ENCODE measurements at regions not wholly inside any gene's neighbourhood (a gene's known extent, or its start where the extent isn't known, plus 50 kb on each side); places are given as distances from the start of the nearest gene placed in this dataset.

- H4K8ac ChIP-seq (ENCODE audit: low read depth in 2 of 2, low read length in 2 of 2): no peak overlapping the region
These were observed 155.2 kb downstream of the FAM43A start for GRCh38 chr3:194840661-194841514.

More at GRCh38 chr3:194840661-194841514, 155.2 kb downstream of the FAM43A start:
- Histone ChIP-seq H4K5ac (ENCODE audit: low read depth, low read length) (no peak overlapping the region), H3K18ac (ENCODE audit: low read depth, low read length) (no peak overlapping the region), H3K27ac (ENCODE audit: insufficient read depth, low read length) (no peak overlapping the region), H2BK15ac (ENCODE audit: low read depth, low read length) (no peak overlapping the region), H2AFZ (replicated peaks; ENCODE audit: low read length, poor library complexity) (no peak overlapping the region), H3K23ac (ENCODE audit: low read depth, low read length) (no peak overlapping the region), H3K14ac (replicated peaks; ENCODE audit: low read depth, low read length) (no peak overlapping the region), H4K91ac (ENCODE audit: insufficient read depth, low read depth, low read length) (no peak overlapping the region), H3K4me1 (ENCODE audit: control insufficient read depth, insufficient read depth, low read length) (no peaks in the 10 kb centered on the region), H4K20me1 (ENCODE audit: insufficient read depth, low read length) (no peaks in the 10 kb centered on the region), H3K9me1 (ENCODE audit: insufficient read depth, low read length) (no peaks in the 10 kb centered on the region), H3K9ac (ENCODE audit: low read depth, low read length) (no peak overlapping the region), H2BK120ac (ENCODE audit: low read depth, low read length) (no peak overlapping the region), H3K9me3 (ENCODE audit: control insufficient read depth, insufficient read depth, low read length) (no peaks in the 10 kb centered on the region; the same call in 1 of the 2 replicates), H3K56ac (ENCODE audit: extremely low read depth, insufficient read depth, low read length) (no peak overlapping the region), H3K79me1 (ENCODE audit: low read depth in 1 of 2, low read length in 2 of 2) (no peaks in the 10 kb centered on the region), H3K4me3 (ENCODE audit: insufficient read depth, low read depth, low read length) (no peak overlapping the region), H2BK5ac (ENCODE audit: low read depth, low read length, poor library complexity, severe bottlenecking) (no peak overlapping the region), H3K4me2 (ENCODE audit: low read depth, low read length) (no peak overlapping the region), H3K27me3 (ENCODE audit: control insufficient read depth, insufficient read depth, low read length) (peaks cover 4% of the 10 kb centered on the region; the same call in 1 of the 2 replicates), H2AK5ac (ENCODE audit: low read depth, low read length) (no peak overlapping the region), H2AK9ac (replicated peaks; ENCODE audit: low read depth, low read length, poor library complexity) (no peak overlapping the region), H3K36me3 (ENCODE audit: control insufficient read depth, insufficient read depth, low read length) (no peaks in the 10 kb centered on the region), H2BK20ac (ENCODE audit: low read depth, low read length) (no peak overlapping the region), H3K4ac (ENCODE audit: low read depth, low read length) (no peak overlapping the region)
- dilution Hi-C loops (cut with HindIII; ENCODE audit: low sequenced_read_pairs, unreplicated experiment) (no loop called here), in situ Hi-C loops (cut with MboI; ENCODE audit: low sequenced_read_pairs) (no loop called here), intact Hi-C loops (cut with micrococcal nuclease) (no loop called here)
- TF ChIP-seq CEBPB (IDR thresholded peaks at IDR 0.05; ENCODE audit: low read depth, low read length) (no peak), RCOR1 (IDR thresholded peaks at IDR 0.05; ENCODE audit: insufficient replicate concordance, low read length) (no peak), MXI1 (IDR thresholded peaks at IDR 0.05; ENCODE audit: borderline replicate concordance, low read depth, low read length) (no peak), MAZ (IDR thresholded peaks at IDR 0.05; ENCODE audit: borderline replicate concordance, low read depth, low read length) (no peak), USF2 (IDR thresholded peaks at IDR 0.05; ENCODE audit: low read depth, low read length) (no peak)
- CTCF ChIA-PET: interaction anchor here (0.9 kb wide), 1 partner anchor 9 kb away, joined by 3 read pairs; no protein-coding TSS in a partner anchor
- POLR2A ChIA-PET (ENCODE audit: unreplicated experiment): no interaction called here
- WGBS, 2 experiments (ENCODE audit: extremely low coverage in 2 of 2, insufficient read length in 1 of 2): 67% methylated on average over 12 of the region's 21 CpGs; no CpG with 5 or more reads in 1 of the 2 experiments
- BruUV-seq (replicated peaks): no TSS peak
- DNase-seq (peak; percentile 16), ATAC-seq (ENCODE audit: low read depth) (no peak)

Measured in IMR-90 (cell line).